ENCODE measurements at regions not wholly inside any gene's neighbourhood (a gene's known extent, or its start where the extent isn't known, plus 50 kb on each side); places are given as distances from the start of the nearest gene placed in this dataset.

DNA sequence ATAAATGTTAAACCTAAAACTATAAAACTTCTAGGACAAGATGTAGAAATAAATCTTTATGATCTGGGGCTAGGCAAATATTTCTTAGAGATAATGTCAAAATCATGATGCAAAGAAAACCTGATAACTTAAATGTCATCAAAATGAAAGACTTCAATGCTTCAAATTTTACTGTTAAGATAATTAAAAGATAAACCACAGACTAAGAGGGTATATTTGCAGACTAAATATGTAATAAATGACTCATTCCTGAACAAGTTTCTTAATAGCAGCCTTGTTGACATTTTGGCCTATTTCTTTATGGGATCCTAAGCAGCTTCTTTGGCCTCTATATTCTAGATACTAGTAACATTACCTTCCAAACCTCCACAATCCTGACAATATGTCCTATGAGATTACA lies 2878.3 kb upstream of the PCDH20 start:
- Histone ChIP-seq H3K4me2 (ENCODE audit: insufficient read depth, insufficient read length, low read length) (no peak overlapping the region), H4K8ac (replicated peaks; ENCODE audit: insufficient read length, low read depth, low read length) (no peak overlapping the region), H3K23me2 (ENCODE audit: insufficient read length, low read depth, low read length, poor library complexity, severe bottlenecking) (no peaks in the 10 kb centered on the region), H2BK120ac (ENCODE audit: low read depth, low read length, poor library complexity, severe bottlenecking) (no peak overlapping the region), H3K14ac (ENCODE audit: insufficient read depth, low read length) (no peak overlapping the region), H2BK15ac (ENCODE audit: low read depth, low read length) (no peak overlapping the region), H3K18ac (ENCODE audit: insufficient read length, low read depth, low read length) (no peak overlapping the region), H3K4me1 (ENCODE audit: insufficient read depth, low read length) (no peaks in the 10 kb centered on the region), H3K56ac (ENCODE audit: insufficient read length, low read depth, low read length) (no peak overlapping the region), H4K91ac (ENCODE audit: insufficient read length, low read depth, low read length) (no peak overlapping the region), H3K79me2 (ENCODE audit: insufficient read depth, low read length) (no peaks in the 10 kb centered on the region), H3K4ac (ENCODE audit: low read depth, low read length) (no peak overlapping the region), H3K27me3 (ENCODE audit: insufficient read depth, low read length) (no peaks in the 10 kb centered on the region), H2BK12ac (ENCODE audit: insufficient read length, low read depth, low read length) (no peak overlapping the region), H3K27ac (ENCODE audit: insufficient read length, low read depth, low read length) (no peak overlapping the region), H2BK5ac (ENCODE audit: insufficient read length, low read length) (no peak overlapping the region), H3K23ac (ENCODE audit: insufficient read length, low read depth, low read length) (no peak overlapping the region), H2AFZ (ENCODE audit: low read length) (no peak overlapping the region), H4K20me1 (ENCODE audit: control insufficient read depth, insufficient read depth, insufficient read length) (no peaks in the 10 kb centered on the region), H2BK20ac (ENCODE audit: low read depth, low read length, poor library complexity, severe bottlenecking) (no peak overlapping the region), H3K79me1 (ENCODE audit: insufficient read depth, low read depth, low read length, poor library complexity, severe bottlenecking) (no peaks in the 10 kb centered on the region), H3K9me3 (ENCODE audit: control insufficient read depth, low read depth, low read length) (no peaks in the 10 kb centered on the region), H2AK5ac (ENCODE audit: insufficient read length, low read length) (no peak overlapping the region), H3K9ac (ENCODE audit: extremely low read depth, insufficient read length, low read length) (no peak overlapping the region), H4K5ac (ENCODE audit: insufficient read length, low read depth, low read length) (no peak overlapping the region), H3T11ph (ENCODE audit: low read length) (no peak overlapping the region)
- TF ChIP-seq, protein P1, sequence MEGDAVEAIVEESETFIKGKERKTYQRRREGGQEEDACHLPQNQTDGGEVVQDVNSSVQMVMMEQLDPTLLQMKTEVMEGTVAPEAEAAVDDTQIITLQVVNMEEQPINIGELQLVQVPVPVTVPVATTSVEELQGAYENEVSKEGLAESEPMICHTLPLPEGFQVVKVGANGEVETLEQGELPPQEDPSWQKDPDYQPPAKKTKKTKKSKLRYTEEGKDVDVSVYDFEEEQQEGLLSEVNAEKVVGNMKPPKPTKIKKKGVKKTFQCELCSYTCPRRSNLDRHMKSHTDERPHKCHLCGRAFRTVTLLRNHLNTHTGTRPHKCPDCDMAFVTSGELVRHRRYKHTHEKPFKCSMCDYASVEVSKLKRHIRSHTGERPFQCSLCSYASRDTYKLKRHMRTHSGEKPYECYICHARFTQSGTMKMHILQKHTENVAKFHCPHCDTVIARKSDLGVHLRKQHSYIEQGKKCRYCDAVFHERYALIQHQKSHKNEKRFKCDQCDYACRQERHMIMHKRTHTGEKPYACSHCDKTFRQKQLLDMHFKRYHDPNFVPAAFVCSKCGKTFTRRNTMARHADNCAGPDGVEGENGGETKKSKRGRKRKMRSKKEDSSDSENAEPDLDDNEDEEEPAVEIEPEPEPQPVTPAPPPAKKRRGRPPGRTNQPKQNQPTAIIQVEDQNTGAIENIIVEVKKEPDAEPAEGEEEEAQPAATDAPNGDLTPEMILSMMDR (conservative IDR thresholded peaks at IDR 0.05): no peak
- H3K4me3 Mint-ChIP-seq: no peak overlapping the region
- peaks cover 2 to 6% of the 10 kb centered on the region in 2 experiments; a peak in 3 of 4 replicates for H3K4me1 Mint-ChIP-seq
- H3K36me3 Mint-ChIP-seq (ENCODE audit: insufficient read depth in 1 of 3, low read depth in 3 of 3): no peaks in the 10 kb centered on the region
- no peak for DNase-seq
- no peak overlapping the region for H3K27ac Mint-ChIP-seq
- no peaks in the 10 kb centered on the region for H3K27me3 Mint-ChIP-seq (ENCODE audit: low read depth)
- peaks cover 0 to 2% of the 10 kb centered on the region in 2 experiments; a peak in 3 of 5 replicates for H3K9me3 Mint-ChIP-seq
